ENCODE measurements at regions not wholly inside any gene's neighbourhood (a gene's known extent, or its start where the extent isn't known, plus 50 kb on each side); places are given as distances from the start of the nearest gene placed in this dataset.

- H2BK12ac ChIP-seq (ENCODE audit: low read length in 2 of 2) = no peak overlapping the region
- H3K9me3 ChIP-seq (ENCODE audit: control insufficient read depth, low read length) = no peaks in the 10 kb centered on the region
- H3K18ac ChIP-seq (ENCODE audit: low read depth in 1 of 2, low read length in 2 of 2) = no peak overlapping the region
- no peak overlapping the region for H2AK5ac ChIP-seq (ENCODE audit: low read length, severe bottlenecking)
- no peak overlapping the region for H4K8ac ChIP-seq (ENCODE audit: low read length)
- H3K4me2 ChIP-seq (ENCODE audit: low read length, poor library complexity, severe bottlenecking) = no peak overlapping the region
- whole genome bisulfite sequencing = 81% methylated on average over 2 of the region's 3 CpGs
- DNase-seq = no peak
- H3K4ac ChIP-seq (ENCODE audit: low read depth in 1 of 2, low read length in 2 of 2) = no peak overlapping the region
- H3K79me1 ChIP-seq (replicated peaks; ENCODE audit: low read length, poor library complexity, severe bottlenecking) = no peaks in the 10 kb centered on the region
- no peaks in the 10 kb centered on the region for H3K36me3 ChIP-seq (ENCODE audit: control insufficient read depth in 1 of 2, insufficient read depth in 2 of 2, low read depth in 1 of 2, low read length in 2 of 2)
- H3K9ac ChIP-seq (ENCODE audit: low read length) = no peak overlapping the region
- no peaks in the 10 kb centered on the region for H3K4me1 ChIP-seq (ENCODE audit: control insufficient read depth, insufficient read depth, low read depth, low read length)
- H3K27me3 ChIP-seq (ENCODE audit: control insufficient read depth in 1 of 2, insufficient read depth in 1 of 2, low read length in 2 of 2) = no peaks in the 10 kb centered on the region
- no peak overlapping the region for H2BK120ac ChIP-seq (ENCODE audit: low read depth, low read length)
- H2AFZ ChIP-seq (ENCODE audit: low read depth, low read length) = no peak overlapping the region
- H3K4me3 ChIP-seq (ENCODE audit: insufficient read depth in 1 of 2, low read depth in 1 of 2, low read length in 2 of 2) = no peak overlapping the region
- no peak overlapping the region for H3K27ac ChIP-seq (ENCODE audit: low read length, poor library complexity, severe bottlenecking)
- no peak overlapping the region for H3K14ac ChIP-seq (ENCODE audit: low read length in 2 of 2)
- H2BK15ac ChIP-seq (ENCODE audit: low read depth, poor library complexity, severe bottlenecking) = no peak overlapping the region
- no peak overlapping the region for H2BK5ac ChIP-seq (ENCODE audit: low read depth, low read length, poor library complexity, severe bottlenecking)
- H3K23ac ChIP-seq (ENCODE audit: low read length in 2 of 2) = no peak overlapping the region
- no peak overlapping the region for H4K91ac ChIP-seq (ENCODE audit: low read length)
Measured at GRCh38 chr1:55338448-55338820, 123.3 kb upstream of the USP24 start.

DNA sequence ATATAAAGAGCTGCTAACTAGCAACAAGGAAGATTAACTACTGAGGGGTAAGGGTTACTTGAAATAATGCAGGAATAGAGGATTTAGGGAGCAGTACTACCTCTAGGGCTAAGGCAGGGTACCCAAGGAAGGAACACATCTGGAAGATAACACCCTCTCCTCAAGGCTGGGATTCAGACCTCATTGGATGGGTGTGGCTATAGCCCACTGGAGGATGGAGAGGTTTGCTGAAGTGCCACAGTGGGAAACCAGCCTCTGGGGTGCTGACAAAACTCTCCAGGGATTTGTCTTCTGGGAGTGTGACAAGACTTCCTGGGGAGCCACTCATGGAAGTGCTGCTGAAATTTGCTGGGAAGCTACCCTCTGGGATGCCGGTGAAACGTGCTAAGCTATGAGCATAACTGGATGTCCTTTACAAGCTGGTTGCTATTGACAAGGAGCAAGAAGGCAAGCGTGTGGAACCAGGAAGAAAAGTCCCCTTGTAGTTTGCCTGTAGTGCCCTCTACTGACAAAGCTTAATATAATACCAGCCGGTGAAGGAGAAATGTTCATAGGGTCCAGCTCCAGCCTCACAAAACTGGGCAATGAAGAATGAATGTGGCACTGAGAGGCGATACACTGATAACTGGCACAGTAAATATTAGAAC lies 122.8 kb upstream of the USP24 start:
- no peaks in the 10 kb centered on the region for H3K4me1 ChIP-seq (ENCODE audit: control insufficient read depth, insufficient read depth, low read depth, low read length)
- no peak overlapping the region for H4K91ac ChIP-seq (ENCODE audit: low read length)
- no peaks in the 10 kb centered on the region for H3K79me1 ChIP-seq (replicated peaks; ENCODE audit: low read length, poor library complexity, severe bottlenecking)
- H3K14ac ChIP-seq (ENCODE audit: low read length in 2 of 2) = no peak overlapping the region
- H3K23ac ChIP-seq (ENCODE audit: low read length in 2 of 2) = no peak overlapping the region
- no peaks in the 10 kb centered on the region for H3K9me3 ChIP-seq (ENCODE audit: control insufficient read depth, low read length)
- no peak overlapping the region for H3K4ac ChIP-seq (ENCODE audit: low read depth in 1 of 2, low read length in 2 of 2)
- H3K4me2 ChIP-seq (ENCODE audit: low read length, poor library complexity, severe bottlenecking) = no peak overlapping the region
- H3K18ac ChIP-seq (ENCODE audit: low read depth in 1 of 2, low read length in 2 of 2) = no peak overlapping the region
- H2AK5ac ChIP-seq (ENCODE audit: low read length, severe bottlenecking) = no peak overlapping the region
- no peak overlapping the region for H2AFZ ChIP-seq (ENCODE audit: low read depth, low read length)
- H2BK120ac ChIP-seq (ENCODE audit: low read depth, low read length) = no peak overlapping the region
- H2BK12ac ChIP-seq (ENCODE audit: low read length in 2 of 2) = no peak overlapping the region
- H2BK15ac ChIP-seq (ENCODE audit: low read depth, poor library complexity, severe bottlenecking) = no peak overlapping the region
- no peak overlapping the region for H3K9ac ChIP-seq (ENCODE audit: low read length)
- no peak overlapping the region for H2BK5ac ChIP-seq (ENCODE audit: low read depth, low read length, poor library complexity, severe bottlenecking)
- WGBS = 41% methylated on average over 4 of the region's 5 CpGs
- no peaks in the 10 kb centered on the region for H3K27me3 ChIP-seq (ENCODE audit: control insufficient read depth in 1 of 2, insufficient read depth in 1 of 2, low read length in 2 of 2)
- H3K4me3 ChIP-seq (ENCODE audit: insufficient read depth in 1 of 2, low read depth in 1 of 2, low read length in 2 of 2) = no peak overlapping the region
- no peaks in the 10 kb centered on the region for H3K36me3 ChIP-seq (ENCODE audit: control insufficient read depth in 1 of 2, insufficient read depth in 2 of 2, low read depth in 1 of 2, low read length in 2 of 2)
- no peak overlapping the region for H4K8ac ChIP-seq (ENCODE audit: low read length)
- H3K27ac ChIP-seq (ENCODE audit: low read length, poor library complexity, severe bottlenecking) = no peak overlapping the region
- peak; percentile 72 for DNase-seq

GRCh38 chr1:55334797-55335196 lies 119.6 kb upstream of the USP24 start:
- peak overlapping the region in 1 of 2 experiments; percentile 94 for H3K14ac ChIP-seq (ENCODE audit: low read length in 2 of 2)
- peak overlapping the region; percentile 30 for H4K91ac ChIP-seq (ENCODE audit: low read length)
- H3K36me3 ChIP-seq (ENCODE audit: control insufficient read depth in 1 of 2, insufficient read depth in 2 of 2, low read depth in 1 of 2, low read length in 2 of 2) = no peaks in the 10 kb centered on the region
- H3K9ac ChIP-seq (ENCODE audit: low read length) = no peak overlapping the region
- H3K79me1 ChIP-seq (replicated peaks; ENCODE audit: low read length, poor library complexity, severe bottlenecking) = no peaks in the 10 kb centered on the region
- peak overlapping the region in 1 of 2 experiments; percentile 86 for H2BK12ac ChIP-seq (ENCODE audit: low read length in 2 of 2)
- H3K4me3 ChIP-seq (ENCODE audit: insufficient read depth in 1 of 2, low read depth in 1 of 2, low read length in 2 of 2) = no peak overlapping the region
- no peak overlapping the region for H3K27ac ChIP-seq (ENCODE audit: low read length, poor library complexity, severe bottlenecking)
- H2BK120ac ChIP-seq (ENCODE audit: low read depth, low read length) = no peak overlapping the region
- 96% methylated on average over 6 of the region's 6 CpGs for WGBS
- no peak overlapping the region for H4K8ac ChIP-seq (ENCODE audit: low read length)
- H2BK15ac ChIP-seq (ENCODE audit: low read depth, poor library complexity, severe bottlenecking) = no peak overlapping the region
- H3K4me1 ChIP-seq (ENCODE audit: control insufficient read depth, insufficient read depth, low read depth, low read length) = no peaks in the 10 kb centered on the region
- no peak overlapping the region for H3K4me2 ChIP-seq (ENCODE audit: low read length, poor library complexity, severe bottlenecking)
- H3K9me3 ChIP-seq (ENCODE audit: control insufficient read depth, low read length) = no peaks in the 10 kb centered on the region
- no peak overlapping the region for H2AK5ac ChIP-seq (ENCODE audit: low read length, severe bottlenecking)
- peak overlapping the region in 1 of 2 experiments; percentile 76 for H3K18ac ChIP-seq (ENCODE audit: low read depth in 1 of 2, low read length in 2 of 2)
- H3K27me3 ChIP-seq (ENCODE audit: control insufficient read depth in 1 of 2, insufficient read depth in 1 of 2, low read length in 2 of 2) = no peaks in the 10 kb centered on the region
- no peak for DNase-seq
- H3K23ac ChIP-seq (ENCODE audit: low read length in 2 of 2) = peak overlapping the region in 1 of 2 experiments; percentile 70
- H2AFZ ChIP-seq (ENCODE audit: low read depth, low read length) = no peak overlapping the region
- no peak overlapping the region for H2BK5ac ChIP-seq (ENCODE audit: low read depth, low read length, poor library complexity, severe bottlenecking)
- H3K4ac ChIP-seq (ENCODE audit: low read depth in 1 of 2, low read length in 2 of 2) = peak overlapping the region in 1 of 2 experiments; percentile 50

DNA sequence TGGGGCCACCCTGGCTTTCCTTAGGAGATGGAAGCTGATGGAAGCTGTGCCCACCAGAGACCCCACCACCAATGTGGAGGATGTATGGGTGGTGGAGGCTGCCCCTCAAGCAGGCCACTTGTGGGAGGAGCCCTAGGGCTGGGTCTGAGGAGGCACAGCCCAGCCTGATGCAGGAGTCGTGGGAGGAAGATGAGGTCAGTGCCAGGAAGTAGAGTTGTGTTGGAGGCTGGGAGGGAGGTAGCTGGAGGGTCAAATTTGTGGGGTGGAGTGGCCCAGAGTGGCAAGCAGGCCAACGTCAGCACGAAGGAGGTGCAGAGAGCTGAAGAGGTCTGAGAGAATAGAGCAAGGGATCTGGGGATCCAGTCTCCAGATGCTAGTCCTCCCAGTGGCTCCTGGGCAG lies 119.0 kb upstream of the USP24 start:
- Histone ChIP-seq H3K23ac (ENCODE audit: low read length in 2 of 2) (peak overlapping the region in 1 of 2 experiments; percentile 87), H3K4me3 (ENCODE audit: insufficient read depth in 1 of 2, low read depth in 1 of 2, low read length in 2 of 2) (no peak overlapping the region), H2BK12ac (ENCODE audit: low read length in 2 of 2) (peak overlapping the region in 1 of 2 experiments; percentile 88), H3K9ac (ENCODE audit: low read length) (no peak overlapping the region), H3K4me1 (ENCODE audit: control insufficient read depth, insufficient read depth, low read depth, low read length) (no peaks in the 10 kb centered on the region), H4K8ac (ENCODE audit: low read length) (no peak overlapping the region), H2BK15ac (ENCODE audit: low read depth, poor library complexity, severe bottlenecking) (no peak overlapping the region), H4K91ac (ENCODE audit: low read length) (no peak overlapping the region), H3K4me2 (ENCODE audit: low read length, poor library complexity, severe bottlenecking) (no peak overlapping the region), H3K27me3 (ENCODE audit: control insufficient read depth in 1 of 2, insufficient read depth in 1 of 2, low read length in 2 of 2) (no peaks in the 10 kb centered on the region), H3K18ac (ENCODE audit: low read depth in 1 of 2, low read length in 2 of 2) (peak overlapping the region in 1 of 2 experiments; percentile 70), H2AK5ac (ENCODE audit: low read length, severe bottlenecking) (no peak overlapping the region), H2AFZ (ENCODE audit: low read depth, low read length) (peak overlapping the region; percentile 10), H3K9me3 (ENCODE audit: control insufficient read depth, low read length) (no peaks in the 10 kb centered on the region), H3K36me3 (ENCODE audit: control insufficient read depth in 1 of 2, insufficient read depth in 2 of 2, low read depth in 1 of 2, low read length in 2 of 2) (no peaks in the 10 kb centered on the region), H3K79me1 (replicated peaks; ENCODE audit: low read length, poor library complexity, severe bottlenecking) (no peaks in the 10 kb centered on the region), H3K14ac (ENCODE audit: low read length in 2 of 2) (peak overlapping the region in 1 of 2 experiments; percentile 93), H3K27ac (ENCODE audit: low read length, poor library complexity, severe bottlenecking) (no peak overlapping the region), H2BK120ac (ENCODE audit: low read depth, low read length) (no peak overlapping the region), H2BK5ac (ENCODE audit: low read depth, low read length, poor library complexity, severe bottlenecking) (no peak overlapping the region), H3K4ac (ENCODE audit: low read depth in 1 of 2, low read length in 2 of 2) (peak overlapping the region in 1 of 2 experiments; percentile 37)
- no peak for DNase-seq
- WGBS = 76% methylated on average over 3 of the region's 3 CpGs
